DND-41 (cell line): ENCODE measurements at regions not wholly inside any gene's neighbourhood (a gene's known extent, or its start where the extent isn't known, plus 50 kb on each side); places are given as distances from the start of the nearest gene placed in this dataset.

Experiments
- ATAC-seq: fragments of 200-7000 bp; cut with Tn5 transposase; 3 replicates; pipeline ENCODE4 v1.9.1; 2021; ENCODE audit warnings: low read depth; ENCODE audit not compliant: insufficient read depth
- DNase-seq: peaks from one replicate; pipeline ENCODE4 v3.0.0-alpha.2; 2020
- H2AFZ ChIP-seq: 2 replicates; pipeline ENCODE4 v1.6.0; 2012; ENCODE audit warnings: low read depth, low read length
- H3K27ac ChIP-seq: 2 replicates; pipeline ENCODE4 v1.5.1; 2012; ENCODE audit warnings: low read length, inconsistent platforms
- H3K27me3 ChIP-seq: fragments of 200-600 bp; sonication (generic); 2 replicates; pipeline ENCODE4 v1.6.0; 2012; ENCODE audit warnings: low read length, mild to moderate bottlenecking, inconsistent platforms; ENCODE audit not compliant: insufficient read depth, poor library complexity
- H3K36me3 ChIP-seq: 2 replicates; pipeline ENCODE4 v1.5.1; 2012; ENCODE audit warnings: low read length, inconsistent platforms; ENCODE audit not compliant: insufficient read depth
- H3K4me1 ChIP-seq: 2 replicates; pipeline ENCODE4 v1.5.1; 2012; ENCODE audit warnings: mild to moderate bottlenecking, low read length; ENCODE audit not compliant: insufficient read depth
- H3K4me2 ChIP-seq: 2 replicates; pipeline ENCODE4 v1.6.0; 2012; ENCODE audit warnings: mild to moderate bottlenecking, moderate library complexity, low read length, inconsistent platforms; ENCODE audit not compliant: insufficient read depth
- H3K4me3 ChIP-seq, 2 experiments: fragments of 200-600 bp in 1 of 2; shearing (Covaris generic) in 1 of 2; 2 replicates each; pipeline ENCODE4 v1.5.1; 2012 to 2016; ENCODE audit warnings: inconsistent platforms in 2 of 2, low read length in 2 of 2, mild to moderate bottlenecking in 2 of 2, low read depth in 1 of 2, moderate library complexity in 1 of 2
- H3K79me2 ChIP-seq: 2 replicates; pipeline ENCODE4 v1.6.0; 2012; ENCODE audit warnings: low read length, inconsistent platforms; ENCODE audit not compliant: insufficient read depth
- H3K9ac ChIP-seq: 2 replicates; pipeline ENCODE4 v1.6.0; 2012; ENCODE audit warnings: low read depth, mild to moderate bottlenecking, inconsistent platforms, low read length, moderate library complexity
- H3K9me3 ChIP-seq: 2 replicates; pipeline ENCODE4 v1.5.1; 2012; ENCODE audit warnings: low read length, moderate library complexity, mild to moderate bottlenecking, inconsistent platforms; ENCODE audit not compliant: insufficient read depth, severe bottlenecking
- H4K20me1 ChIP-seq: 2 replicates; pipeline ENCODE4 v1.6.0; 2012; ENCODE audit warnings: low read length; ENCODE audit not compliant: insufficient read depth
- EZH2 ChIP-seq: IDR thresholded peaks from 3 replicates; pipeline ENCODE4 v1.6.1; 2012; ENCODE audit warnings: borderline replicate concordance, low read depth, mild to moderate bottlenecking, moderate library complexity, low read length, inconsistent platforms; ENCODE audit not compliant: severe bottlenecking
- TF ChIP-seq, protein P1 (sequence below): IDR thresholded peaks from 2 replicates; pipeline ENCODE4 v1.5.1; 2012; ENCODE audit warnings: borderline replicate concordance, low read length, moderate library complexity, mild to moderate bottlenecking; ENCODE audit not compliant: poor library complexity, severe bottlenecking; ENCODE audit errors: extremely low read depth

DNA sequence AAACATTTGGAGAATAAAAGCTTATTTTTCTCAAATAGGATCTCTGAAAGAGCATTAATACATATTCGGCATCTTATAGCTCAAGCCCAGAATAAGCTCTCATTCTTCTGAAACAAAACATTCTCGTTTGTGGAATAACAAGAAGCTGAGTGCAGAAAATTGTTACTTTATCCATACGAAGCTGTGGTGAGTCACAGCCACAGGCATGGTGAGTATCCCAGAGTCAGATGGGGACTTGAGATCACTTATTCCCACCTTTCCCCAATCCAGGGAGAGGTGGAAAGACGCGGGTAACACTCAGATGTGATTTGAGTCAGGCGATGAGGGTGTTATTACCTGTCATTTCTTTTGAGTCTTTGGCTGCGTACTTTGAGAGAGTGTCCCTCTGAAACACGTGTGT is 214.6 kb upstream of the TMEM132C start:
- H3K36me3 ChIP-seq, result no peaks in the 10 kb centered on the region
- H3K4me1 ChIP-seq, result no peaks in the 10 kb centered on the region
- no peak overlapping the region for H3K9ac ChIP-seq
- no peak overlapping the region for H3K4me2 ChIP-seq
- no peak overlapping the region for H2AFZ ChIP-seq
- no peak for TF ChIP-seq EZH2
- TF ChIP-seq, protein P1, sequence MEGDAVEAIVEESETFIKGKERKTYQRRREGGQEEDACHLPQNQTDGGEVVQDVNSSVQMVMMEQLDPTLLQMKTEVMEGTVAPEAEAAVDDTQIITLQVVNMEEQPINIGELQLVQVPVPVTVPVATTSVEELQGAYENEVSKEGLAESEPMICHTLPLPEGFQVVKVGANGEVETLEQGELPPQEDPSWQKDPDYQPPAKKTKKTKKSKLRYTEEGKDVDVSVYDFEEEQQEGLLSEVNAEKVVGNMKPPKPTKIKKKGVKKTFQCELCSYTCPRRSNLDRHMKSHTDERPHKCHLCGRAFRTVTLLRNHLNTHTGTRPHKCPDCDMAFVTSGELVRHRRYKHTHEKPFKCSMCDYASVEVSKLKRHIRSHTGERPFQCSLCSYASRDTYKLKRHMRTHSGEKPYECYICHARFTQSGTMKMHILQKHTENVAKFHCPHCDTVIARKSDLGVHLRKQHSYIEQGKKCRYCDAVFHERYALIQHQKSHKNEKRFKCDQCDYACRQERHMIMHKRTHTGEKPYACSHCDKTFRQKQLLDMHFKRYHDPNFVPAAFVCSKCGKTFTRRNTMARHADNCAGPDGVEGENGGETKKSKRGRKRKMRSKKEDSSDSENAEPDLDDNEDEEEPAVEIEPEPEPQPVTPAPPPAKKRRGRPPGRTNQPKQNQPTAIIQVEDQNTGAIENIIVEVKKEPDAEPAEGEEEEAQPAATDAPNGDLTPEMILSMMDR, result no peak
- H3K79me2 ChIP-seq, result no peaks in the 10 kb centered on the region
- no peaks in the 10 kb centered on the region for H3K27me3 ChIP-seq
- peaks cover 3% of the 10 kb centered on the region for H3K9me3 ChIP-seq
- DNase-seq, result no peak
- no peak overlapping the region for H3K27ac ChIP-seq
- no peak for ATAC-seq
- no peaks in the 10 kb centered on the region for H4K20me1 ChIP-seq
- H3K4me3 ChIP-seq, result no peak overlapping the region

DNA sequence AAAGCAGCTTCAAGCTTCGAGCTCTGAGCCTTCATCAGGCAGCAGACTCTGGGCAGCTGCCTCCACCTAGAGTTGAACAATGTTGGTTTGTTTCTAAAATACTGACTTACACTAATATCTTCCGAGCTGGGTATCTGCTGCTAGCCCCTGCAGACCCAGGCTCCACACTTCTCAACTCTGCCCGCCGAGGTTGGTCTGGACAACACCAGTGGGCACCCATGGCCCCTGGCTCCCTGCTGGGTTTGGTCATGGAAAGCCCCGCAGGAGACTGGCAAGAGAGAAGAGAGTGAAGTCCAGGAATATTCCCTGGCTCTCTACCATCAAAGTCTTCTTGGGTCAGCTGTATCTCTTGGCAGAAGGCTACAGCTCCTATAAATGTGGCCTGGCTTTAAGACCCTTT is 214.2 kb upstream of the TMEM132C start:
- H3K79me2 ChIP-seq, result no peaks in the 10 kb centered on the region
- H2AFZ ChIP-seq, result no peak overlapping the region
- ATAC-seq (no peak), DNase-seq (no peak)
- H3K4me3 ChIP-seq, result no peak overlapping the region
- no peaks in the 10 kb centered on the region for H4K20me1 ChIP-seq
- H3K27ac ChIP-seq, result no peak overlapping the region
- H3K9me3 ChIP-seq, result peaks cover 3% of the 10 kb centered on the region
- TF ChIP-seq EZH2, result no peak
- TF ChIP-seq, protein P1, result no peak
- no peaks in the 10 kb centered on the region for H3K36me3 ChIP-seq
- H3K9ac ChIP-seq, result no peak overlapping the region
- no peaks in the 10 kb centered on the region for H3K4me1 ChIP-seq
- no peaks in the 10 kb centered on the region for H3K27me3 ChIP-seq
- H3K4me2 ChIP-seq, result no peak overlapping the region

DNA sequence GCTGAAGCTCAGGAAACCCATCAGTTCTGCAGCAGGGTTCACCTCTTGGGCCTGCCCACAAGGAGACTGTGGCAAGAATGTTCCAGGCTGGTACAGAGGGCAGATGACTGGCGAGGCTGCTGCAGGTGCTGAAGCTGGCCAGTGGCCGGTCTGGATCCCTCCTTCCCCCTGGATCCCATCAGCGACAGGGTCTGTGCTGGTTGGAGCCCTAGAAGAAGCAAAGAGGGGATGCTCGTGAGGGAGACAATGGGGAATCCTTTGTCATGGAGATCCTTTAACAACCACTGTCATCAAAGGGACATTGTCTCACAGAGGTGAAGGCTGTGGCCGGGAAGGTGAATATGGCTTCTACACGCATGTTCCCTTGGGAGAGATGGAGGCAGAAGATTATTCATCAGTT is 211.4 kb upstream of the TMEM132C start:
- H3K4me2 ChIP-seq, result no peak overlapping the region
- no peaks in the 10 kb centered on the region for H3K4me1 ChIP-seq
- H4K20me1 ChIP-seq, result no peaks in the 10 kb centered on the region
- TF ChIP-seq, protein P1, result no peak
- TF ChIP-seq EZH2, result no peak
- no peak overlapping the region for H3K27ac ChIP-seq
- H3K27me3 ChIP-seq, result no peaks in the 10 kb centered on the region
- no peak overlapping the region for H3K4me3 ChIP-seq
- peaks cover 3% of the 10 kb centered on the region for H3K9me3 ChIP-seq
- no peaks in the 10 kb centered on the region for H3K79me2 ChIP-seq
- H2AFZ ChIP-seq, result no peak overlapping the region
- H3K36me3 ChIP-seq, result no peaks in the 10 kb centered on the region
- no peak overlapping the region for H3K9ac ChIP-seq
- no peak for ATAC-seq
- no peak for DNase-seq
